Stimulated activated CD4-positive, alpha-beta T cell treated with anti-CD3 and anti-CD28 coated beads, TNF-alpha, amount 100 ng/mL, for 4 hours (primary cell): ENCODE measurements at regions not wholly inside any gene's neighbourhood (a gene's known extent, or its start where the extent isn't known, plus 50 kb on each side); places are given as distances from the start of the nearest gene placed in this dataset.

ENCODE experiments used
- DNase-seq, 3 experiments: peaks; one replicate each; pipeline ENCODE4 v3.0.0-alpha.2; 2020; ENCODE audit warnings: low read depth in 3 of 3

DNA sequence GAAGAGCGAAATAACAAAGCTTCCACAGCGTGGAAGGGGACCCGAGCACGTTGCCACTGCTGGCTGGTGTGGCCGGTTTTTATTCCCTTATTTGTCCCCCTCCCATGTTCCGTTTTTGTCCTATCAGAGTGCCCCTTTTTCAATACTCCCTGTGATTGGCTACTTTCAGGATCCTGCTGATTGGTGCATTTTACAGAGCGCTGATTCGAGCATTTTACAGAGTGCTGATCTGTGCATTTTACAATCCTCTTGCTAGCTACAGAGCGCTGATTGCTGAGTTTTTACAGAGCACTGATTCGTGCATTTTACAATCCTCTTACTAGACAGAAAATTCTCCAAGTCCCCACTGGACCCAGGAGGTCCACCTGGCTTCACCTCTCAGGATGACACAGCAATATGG, 250.9 kb upstream of the EPHA5 start:
- no peak for DNase-seq

DNA sequence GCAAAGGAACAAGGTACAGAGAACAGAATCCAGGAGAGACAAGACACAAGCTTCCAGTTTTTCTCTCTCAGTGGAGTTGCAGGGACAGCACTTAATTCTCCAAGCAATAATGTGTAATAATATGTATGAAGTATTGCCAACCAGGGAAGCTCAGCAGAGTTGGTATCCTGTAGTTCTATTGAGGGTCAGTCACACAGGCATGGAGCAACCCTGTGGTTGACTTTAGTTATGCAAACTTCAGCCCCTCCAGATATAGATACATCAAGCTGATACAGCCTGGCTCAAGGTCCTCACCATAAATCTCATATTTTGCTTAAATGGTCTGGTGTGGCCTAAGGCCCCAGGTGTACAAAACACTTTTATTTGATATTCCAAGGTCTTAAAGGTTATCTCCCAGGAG, 248.6 kb upstream of the EPHA5 start:
- no peak for DNase-seq

DNA sequence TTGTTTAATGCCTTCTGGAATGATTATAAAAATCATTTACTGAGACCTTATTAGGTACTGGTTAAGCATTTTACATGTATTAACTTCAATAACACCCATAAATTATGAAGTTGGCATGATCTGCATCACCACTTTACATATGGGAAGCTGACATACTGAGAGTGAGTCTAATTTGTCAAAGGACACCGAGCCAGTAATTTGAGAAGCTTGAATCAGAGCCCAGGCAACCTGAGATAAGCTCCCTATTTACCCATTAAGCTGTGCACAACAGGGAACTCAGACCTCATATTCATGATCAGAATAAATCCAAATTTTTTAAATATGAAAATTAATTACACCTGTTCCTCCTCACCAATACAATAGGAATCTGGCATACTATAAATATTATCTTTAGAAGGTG, 247.9 kb upstream of the EPHA5 start:
- DNase-seq = no peak

DNA sequence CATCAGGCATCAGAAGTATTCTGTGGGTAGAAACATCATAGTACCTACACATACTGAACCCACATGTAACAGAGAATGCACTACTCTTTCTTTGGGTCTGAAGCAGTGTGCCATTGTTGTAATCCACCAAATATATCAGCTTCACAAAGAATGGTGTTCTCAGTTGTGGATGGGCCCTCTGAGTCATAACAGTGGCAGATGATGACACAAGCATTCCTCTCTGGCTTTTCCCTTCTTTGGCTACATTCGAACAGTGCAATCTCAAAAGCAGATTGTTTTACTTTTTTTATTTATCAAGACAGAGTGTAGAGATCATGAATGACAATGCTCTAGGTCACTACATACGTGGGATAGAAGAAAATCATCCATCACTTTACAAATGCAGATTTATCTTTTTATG, 247.2 kb upstream of the EPHA5 start:
- no peak for DNase-seq

DNA sequence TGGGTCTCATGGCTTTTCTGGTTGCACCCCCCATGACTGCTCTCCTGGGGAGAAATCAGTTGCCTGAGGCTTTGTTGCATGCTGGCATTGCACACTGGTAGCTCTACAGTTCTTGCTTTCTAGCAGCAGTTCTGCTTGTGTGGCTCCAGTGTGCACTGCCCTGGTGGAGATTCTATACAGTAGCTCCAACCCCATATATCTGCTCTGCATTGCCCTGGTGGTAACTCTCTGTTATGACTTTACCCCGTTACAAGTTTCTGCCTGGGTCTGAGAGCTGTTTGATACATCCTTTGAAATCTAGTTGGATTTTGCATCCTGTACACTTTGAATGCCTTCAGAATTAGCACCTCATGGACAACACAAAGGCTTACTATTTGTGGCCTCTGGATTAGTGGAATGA, 241.4 kb upstream of the EPHA5 start:
- DNase-seq = no peak

DNA sequence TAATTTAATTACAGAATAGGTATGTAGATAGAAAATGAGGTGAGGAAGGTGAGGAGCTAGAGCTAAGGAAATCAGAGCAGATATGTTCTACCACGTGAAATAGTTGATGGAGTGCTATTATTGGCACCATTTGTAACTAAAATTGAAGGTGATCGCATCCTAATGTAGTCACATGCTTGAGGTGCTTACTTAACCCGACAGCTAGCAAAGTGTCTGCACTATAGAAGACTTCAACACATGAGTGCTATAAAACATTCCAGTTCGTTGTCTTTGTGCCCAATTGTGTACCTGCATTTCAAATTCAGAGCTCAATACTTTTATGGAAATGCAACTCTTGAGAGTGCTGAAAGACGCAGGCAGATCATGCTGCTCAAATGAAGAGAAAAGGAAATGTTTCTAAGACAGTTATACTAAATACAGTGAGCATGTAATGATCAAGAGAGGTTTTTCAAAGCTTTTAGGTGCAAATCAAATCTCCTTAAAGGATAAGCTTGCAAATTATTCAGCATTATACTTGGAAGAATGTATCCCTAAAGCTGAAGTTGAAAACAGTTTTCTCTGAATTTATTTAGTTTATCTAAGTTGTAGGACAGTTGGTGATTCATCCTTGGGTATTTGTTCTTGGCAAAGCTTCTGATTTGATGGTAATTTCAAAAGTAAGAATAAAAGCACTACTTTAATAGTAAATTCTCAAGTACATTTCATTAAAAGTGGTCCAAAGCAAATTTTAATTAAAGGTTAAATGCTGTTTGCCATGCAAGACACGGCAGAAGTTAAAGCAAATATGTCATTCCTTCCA, 223.9 kb upstream of the EPHA5 start:
- no peak for DNase-seq

DNA sequence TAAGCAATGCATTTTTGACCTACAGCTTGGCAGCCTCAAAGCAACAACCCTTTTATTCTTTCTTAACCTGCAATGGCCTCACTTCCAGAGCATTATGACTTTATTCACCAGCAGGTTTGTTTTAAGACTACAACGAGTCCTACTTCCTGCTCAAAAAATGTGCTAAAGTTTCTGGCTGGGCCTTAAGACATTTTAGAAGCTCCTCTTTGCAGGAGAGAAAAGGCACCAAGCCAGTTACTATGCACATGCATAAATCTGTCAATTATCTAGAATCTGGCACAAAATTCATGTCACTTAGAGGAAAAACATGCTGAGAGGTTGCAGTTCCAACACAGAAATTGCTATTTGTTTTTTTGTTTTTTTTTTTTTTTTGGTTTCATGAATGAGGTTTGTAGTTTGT, 223.0 kb upstream of the EPHA5 start:
- no peak for DNase-seq

DNA sequence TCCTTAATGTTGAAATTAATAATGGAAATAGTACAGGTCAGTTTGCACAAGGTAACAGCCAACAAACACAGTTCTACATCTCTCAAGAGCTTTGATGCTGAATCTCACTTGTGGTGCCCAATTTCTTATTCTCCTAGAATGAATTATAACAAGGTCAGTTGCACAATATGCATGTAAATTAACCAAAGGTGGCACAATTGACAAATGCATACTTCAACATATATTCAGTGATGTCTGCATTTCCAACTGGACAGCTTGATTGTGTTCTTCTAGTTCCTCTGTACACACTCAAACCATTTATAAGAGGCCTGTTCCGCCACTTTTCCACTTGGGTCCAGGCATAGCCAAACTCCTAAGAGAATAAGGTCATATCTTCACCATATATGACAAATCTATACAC, 210.3 kb upstream of the EPHA5 start:
- no peak for DNase-seq

DNA sequence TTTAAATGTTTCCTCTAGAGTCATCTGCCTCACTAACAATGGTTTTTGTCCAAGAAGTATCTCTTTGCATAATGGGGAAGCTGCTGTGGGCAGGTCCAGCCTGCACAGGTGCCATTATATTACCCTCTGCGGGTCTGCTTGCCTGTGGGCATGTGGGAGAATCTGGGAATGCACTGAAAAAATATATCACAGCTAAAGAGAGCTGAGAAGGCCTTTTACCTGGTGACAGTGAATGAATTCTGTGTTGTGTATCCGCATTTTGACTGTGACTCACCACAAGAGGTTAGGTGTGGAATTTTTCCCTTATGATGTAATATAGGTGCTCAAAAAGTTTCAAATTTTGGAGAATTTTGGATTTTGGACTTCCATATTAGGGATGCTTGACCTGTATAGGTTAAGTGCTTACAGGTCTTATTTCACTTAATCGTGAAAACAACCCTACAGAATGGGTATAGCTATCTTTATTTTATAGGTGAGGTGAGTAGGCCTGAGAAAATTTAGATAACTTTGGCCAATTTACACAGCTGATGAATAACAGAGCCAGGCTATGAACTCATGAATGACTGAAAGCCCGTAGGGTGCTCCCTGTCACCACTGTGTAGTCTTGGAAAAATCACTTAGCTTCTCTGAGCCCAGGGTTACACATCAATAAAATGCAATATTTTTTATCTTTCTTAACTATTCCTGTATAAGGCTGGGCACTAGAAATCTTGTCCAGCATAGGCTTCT, 198.0 kb upstream of the EPHA5 start:
- no peak for DNase-seq

DNA sequence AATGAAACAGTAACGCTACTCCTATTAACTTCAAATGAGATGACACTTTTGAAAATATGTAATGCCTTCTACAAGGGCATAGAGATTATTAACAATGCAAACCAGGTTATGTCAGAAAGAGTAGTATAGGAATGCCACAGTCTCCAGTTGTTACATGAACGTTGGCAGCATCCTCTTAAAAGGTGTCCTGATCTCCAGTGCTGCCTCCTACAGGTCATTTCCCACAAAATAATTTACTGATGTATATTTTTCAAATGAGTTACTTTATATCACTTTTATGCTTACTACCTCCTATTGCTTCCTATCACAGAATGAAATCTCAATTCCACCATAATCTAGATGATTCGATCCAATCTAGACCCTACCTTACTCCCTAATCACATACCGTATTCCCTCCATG, 195.2 kb upstream of the EPHA5 start:
- DNase-seq = no peak

DNA sequence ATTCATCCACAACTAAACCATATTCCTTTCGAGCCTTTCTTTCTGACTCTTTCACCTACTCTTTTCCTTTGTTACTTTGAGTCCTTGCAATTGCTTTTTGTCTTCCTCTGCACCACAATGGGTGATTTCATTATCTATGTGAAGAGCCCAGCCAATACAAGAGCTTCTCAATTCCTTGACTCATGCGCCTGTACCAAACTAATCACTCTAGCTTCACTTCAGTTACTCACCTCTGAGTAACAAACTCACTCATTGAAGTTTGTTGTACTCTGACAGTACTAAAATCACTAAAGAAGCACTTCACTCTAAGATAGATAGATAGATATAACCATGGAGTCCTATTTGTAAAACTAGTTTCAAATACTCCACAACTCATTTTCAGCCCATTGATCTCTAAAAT, 191.7 kb upstream of the EPHA5 start:
- DNase-seq = no peak

DNA sequence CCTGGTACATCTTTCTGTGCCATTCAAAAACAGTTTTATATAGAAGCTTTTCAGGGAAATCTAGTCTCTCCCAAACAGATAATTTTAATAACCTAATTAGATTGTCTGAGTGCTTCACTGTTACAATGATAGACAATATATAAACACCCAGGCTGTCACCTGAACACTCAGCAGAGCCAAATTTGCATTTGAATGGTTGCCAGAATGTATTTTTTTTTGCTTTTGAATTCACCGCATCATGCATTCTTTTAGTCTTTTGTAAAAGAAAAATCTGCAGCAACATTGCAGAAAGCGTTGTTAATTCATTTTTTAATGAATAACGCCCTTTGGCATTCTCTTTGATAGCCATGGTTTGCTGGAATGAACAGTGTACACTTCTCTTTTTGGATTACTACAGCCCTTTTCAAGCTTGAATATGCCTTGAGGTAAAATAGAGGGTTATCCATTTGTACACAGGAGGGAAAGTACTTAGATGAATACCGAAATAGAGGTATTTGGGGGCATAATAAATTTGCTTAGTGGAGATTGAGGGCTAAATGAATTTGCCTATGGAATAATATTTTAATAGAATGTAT, 175.0 kb upstream of the EPHA5 start:
- no peak for DNase-seq

DNA sequence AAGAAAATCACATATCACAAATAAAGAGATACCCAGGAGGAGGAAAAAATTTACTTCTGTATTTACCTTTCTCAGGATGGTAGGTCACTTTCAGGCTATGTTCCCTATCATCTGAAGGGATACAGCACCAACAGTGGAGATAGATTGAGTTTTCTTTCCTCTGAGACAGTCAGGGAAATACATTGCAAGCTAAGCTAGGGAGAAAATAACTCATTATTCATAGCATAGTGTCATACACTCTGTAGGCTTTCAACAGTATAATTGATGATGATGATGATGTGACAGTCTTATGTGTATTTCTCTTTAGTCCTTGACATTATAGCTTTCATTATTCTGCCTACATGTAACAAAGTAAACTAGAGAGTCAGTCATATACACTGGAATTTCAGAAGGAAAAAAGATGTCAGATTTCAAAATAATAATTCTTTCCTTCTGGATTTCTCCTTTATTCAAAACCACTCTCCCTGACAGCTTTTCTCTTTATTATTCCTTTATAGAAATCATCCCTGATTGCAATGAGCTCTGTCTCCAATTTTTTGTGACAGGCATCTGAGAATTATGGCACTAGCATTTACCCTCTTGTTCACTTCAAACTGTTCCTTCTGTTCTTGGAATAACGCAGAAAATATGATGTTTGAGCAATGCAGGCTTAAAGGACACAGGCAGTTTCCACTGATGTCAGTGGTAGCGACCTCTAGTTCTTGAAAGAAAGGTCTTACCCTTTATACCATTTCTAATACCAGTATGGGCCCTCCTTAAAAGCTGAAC, 169.1 kb upstream of the EPHA5 start:
- DNase-seq = no peak

DNA sequence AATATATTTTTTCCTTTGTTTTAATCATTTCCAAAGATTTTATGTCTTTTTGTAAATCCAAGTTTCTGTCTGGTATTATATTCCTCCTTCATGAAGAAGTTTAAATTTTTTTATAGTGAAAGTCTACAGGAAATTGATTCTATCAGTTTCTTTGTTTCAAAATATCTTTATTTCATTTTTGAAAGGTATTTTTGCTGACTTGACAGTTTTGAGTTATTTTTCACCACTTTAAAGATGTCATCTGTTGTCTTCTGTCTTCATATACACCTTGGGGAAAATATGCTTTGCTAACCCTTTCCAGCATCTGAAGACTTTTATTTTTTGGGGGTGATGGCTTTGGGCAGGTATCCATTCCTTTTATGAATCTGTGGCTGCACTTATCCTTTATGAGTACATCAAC, 164.4 kb upstream of the EPHA5 start:
- no peak for DNase-seq

DNA sequence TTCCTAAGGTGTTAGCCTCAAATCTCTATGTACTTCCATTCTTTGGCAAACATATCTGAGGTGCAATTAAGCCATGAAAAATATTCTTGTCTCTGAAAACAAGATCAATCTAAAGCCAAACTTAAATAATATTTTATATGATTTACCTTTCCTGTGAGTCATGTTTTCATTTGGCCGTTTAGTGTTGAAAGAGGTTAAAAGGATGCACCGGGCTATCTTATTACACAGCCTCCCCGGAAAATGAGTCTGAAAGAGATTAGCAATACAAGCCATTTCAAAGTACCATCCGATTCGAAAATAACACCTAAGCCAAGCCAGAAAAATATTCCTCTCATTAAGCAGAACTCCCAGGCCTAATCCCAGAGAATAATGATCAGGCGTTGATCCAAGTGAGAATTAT, 161.5 kb upstream of the EPHA5 start:
- DNase-seq = no peak

DNA sequence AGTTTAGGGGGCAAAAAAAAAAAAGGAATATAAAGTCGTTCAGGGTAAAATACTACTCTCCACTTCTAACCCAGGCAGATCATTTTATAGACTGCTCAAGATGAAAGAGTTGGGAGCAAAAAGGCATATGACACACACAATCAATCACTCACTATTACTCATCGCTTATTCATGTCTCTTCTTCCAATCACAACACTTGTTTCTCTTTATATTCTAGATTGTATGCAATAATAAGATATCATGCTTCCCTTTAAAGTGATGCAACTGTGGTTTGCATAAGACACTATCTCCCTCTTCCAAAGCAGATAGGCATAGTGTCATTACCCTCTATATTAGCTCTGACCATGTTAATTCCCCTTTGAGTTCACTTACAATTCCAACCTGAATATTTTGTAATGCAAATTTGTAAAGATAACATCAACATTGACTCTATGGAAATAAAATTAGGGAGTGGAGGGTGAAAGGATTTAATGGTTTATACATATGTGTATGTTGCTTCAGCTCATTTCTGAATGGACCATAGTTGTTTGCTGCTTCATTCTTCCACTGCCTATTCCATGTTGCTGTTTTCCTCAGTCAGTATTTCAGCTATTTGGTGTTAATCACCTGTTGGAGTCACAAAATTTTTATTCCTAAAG, 154.9 kb upstream of the EPHA5 start:
- no peak for DNase-seq

DNA sequence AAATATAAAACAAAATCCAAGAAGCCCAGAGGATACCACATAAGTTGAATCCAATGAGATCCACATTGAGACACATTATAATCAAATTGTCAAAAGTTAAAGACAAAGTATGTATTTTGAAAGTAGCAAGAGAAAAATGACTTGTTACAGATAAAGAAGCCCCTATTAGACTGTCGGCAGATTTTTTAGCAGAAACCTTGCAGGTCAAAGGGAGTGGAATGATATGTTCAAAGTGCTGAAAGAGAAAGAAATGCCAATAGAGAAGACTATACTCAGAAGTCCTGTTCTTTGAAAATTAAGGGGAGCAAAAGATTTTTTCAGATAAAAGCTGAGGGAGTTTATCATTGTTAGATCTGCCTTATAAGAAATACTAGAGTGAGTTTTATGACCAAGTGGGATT, 148.9 kb upstream of the EPHA5 start:
- no peak for DNase-seq

DNA sequence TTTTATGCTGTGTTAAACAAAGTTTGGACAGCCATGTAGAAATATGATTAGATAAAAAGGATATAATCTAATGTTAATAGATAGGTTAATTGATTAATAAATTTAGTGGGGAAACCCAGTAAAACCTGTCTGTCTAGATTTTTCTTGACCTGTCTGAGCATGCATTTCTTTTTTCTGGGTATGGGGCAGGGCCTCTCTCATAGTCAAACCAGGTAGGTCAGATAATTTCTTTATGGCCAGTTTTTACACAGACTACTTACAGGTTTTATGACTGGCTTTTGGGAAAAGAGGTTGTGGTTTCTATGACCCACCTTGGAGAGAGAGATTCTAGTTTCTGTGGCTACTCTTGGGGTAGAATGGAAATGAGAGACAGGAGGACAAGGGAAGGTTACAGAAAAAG, 135.6 kb upstream of the EPHA5 start:
- no peak for DNase-seq

DNA sequence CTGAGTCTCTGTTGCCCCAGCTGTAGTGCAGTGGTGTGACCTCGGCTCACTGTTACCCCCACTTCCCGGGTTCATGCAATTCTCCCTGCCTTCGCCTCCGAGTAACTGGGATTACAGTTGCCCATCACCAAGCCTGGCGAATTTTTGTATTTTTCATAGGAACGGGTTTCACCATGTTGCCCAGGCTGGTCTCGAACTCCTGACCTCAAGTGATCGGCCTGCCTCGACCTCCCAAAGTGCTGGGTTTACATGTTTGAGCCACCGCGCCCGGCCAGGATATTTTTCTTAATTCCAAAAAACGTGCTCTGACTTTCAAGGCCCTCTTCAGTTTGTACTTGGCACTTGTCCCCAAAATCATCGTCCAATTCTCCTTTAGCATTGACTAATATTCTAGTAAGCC, 129.2 kb upstream of the EPHA5 start:
- no peak for DNase-seq

DNA sequence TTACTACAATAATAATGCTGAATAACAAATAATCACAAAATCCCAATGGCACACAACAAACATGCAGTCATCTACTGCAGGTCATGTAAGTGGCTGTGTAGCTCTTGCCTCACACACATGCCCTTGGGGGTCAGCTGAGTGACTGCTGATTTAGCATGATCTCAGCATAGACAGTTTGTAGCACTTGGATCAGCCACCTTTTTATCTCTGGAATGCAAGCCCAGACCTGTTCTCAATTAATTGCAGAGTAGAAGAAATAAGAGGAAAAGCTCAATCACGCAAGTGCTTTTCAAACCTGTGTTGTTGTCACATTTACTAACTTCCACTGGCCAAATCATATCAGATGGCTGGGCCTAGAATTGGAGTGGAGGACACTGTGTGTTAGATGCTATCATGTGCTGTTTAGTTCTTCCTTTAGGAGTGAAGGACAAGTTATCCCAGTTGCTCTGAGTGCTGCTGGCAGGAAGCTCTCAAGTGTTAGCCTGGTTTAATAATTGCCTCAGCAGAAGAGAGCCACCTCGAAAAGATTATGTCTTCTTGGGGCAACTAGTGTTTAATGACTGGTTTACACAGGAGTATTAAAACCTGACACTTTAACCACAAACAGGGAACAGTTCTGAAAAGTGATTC, 128.3 kb upstream of the EPHA5 start:
- no peak for DNase-seq

DNA sequence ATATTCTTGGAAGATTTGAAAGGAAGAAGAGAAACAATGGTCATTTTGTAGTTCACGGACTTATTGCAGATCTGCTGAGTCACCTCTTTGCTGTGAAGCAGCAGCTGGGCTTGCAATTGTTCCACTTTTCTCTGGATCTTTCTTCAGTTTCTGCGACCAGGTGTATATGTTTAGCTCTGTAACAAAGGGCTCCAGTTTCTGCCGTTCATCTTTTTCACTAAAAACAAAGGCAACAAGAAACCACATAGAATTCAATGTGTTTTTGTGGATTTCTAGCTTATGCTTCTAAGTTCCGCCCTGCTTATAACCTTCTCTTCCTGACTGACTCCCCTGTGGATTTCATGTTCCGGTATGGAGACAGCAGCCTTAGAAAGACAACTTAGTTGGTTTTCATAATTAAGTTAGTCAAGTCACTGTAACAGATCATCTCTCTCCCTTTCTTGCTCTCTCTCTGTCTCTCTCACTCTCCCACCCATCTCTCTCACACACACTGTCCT, 121.6 kb upstream of the EPHA5 start:
- DNase-seq = no peak
